GM10266 (cell line): ENCODE measurements at regions not wholly inside any gene's neighbourhood (a gene's known extent, or its start where the extent isn't known, plus 50 kb on each side); places are given as distances from the start of the nearest gene placed in this dataset.
"Not testable (repeated sequence)": the region's sequence is repeated elsewhere in the genome, so short reads cannot be mapped to it uniquely, and the experiment has no call there.

Source experiments
- DNase-seq: peaks from one replicate; pipeline ENCODE4 v3.0.0; 2012; ENCODE audit errors: extremely low spot score
- TF ChIP-seq, protein P1 (sequence below): IDR thresholded peaks from 2 replicates; pipeline ENCODE4 v1.5.1; 2012; ENCODE audit warnings: mild to moderate bottlenecking, low read depth; ENCODE audit not compliant: control insufficient read depth, insufficient read depth; ENCODE audit errors: missing control alignments

GRCh38 chr2:159880729-159881128 lies 82.7 kb upstream of the CD302 start:
- DNase-seq, result no peak
- TF ChIP-seq, protein P1, sequence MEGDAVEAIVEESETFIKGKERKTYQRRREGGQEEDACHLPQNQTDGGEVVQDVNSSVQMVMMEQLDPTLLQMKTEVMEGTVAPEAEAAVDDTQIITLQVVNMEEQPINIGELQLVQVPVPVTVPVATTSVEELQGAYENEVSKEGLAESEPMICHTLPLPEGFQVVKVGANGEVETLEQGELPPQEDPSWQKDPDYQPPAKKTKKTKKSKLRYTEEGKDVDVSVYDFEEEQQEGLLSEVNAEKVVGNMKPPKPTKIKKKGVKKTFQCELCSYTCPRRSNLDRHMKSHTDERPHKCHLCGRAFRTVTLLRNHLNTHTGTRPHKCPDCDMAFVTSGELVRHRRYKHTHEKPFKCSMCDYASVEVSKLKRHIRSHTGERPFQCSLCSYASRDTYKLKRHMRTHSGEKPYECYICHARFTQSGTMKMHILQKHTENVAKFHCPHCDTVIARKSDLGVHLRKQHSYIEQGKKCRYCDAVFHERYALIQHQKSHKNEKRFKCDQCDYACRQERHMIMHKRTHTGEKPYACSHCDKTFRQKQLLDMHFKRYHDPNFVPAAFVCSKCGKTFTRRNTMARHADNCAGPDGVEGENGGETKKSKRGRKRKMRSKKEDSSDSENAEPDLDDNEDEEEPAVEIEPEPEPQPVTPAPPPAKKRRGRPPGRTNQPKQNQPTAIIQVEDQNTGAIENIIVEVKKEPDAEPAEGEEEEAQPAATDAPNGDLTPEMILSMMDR, result no peak

DNA sequence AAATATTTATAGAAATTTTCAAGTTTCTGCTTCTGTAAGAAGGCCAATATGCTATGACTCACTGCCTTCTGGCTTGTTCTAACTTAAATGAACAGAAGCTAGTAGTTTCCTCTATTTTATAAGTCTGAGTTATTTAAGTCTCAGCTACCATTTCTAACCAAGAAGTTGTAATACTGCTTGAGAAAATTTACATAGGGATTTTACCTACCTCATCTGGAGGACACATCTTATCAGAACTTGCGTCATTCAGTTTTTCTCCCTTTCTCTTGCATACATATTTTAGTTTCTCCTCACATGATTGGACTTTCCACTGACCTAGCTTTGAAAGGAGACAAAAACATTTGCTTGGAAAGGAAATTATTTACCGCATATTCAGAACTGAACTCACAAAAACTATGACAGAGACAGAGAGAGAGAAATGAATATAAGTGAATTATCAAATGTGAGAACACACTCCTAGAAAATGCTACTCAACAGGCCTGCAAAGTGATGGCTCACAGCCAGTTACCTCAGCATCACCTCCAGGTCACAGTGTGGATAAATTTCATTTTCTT lies 81.1 kb upstream of the CD302 start:
- TF ChIP-seq, protein P1, result no peak
- DNase-seq, result peak; percentile 59

GRCh38 chr2:159875083-159875482 lies 77.1 kb upstream of the CD302 start:
- TF ChIP-seq, protein P1, result no peak
- no peak for DNase-seq

- TF ChIP-seq, protein P1, result no peak
- no peak for DNase-seq
These were observed 75.2 kb upstream of the CD302 start for GRCh38 chr2:159873258-159873657.

DNA sequence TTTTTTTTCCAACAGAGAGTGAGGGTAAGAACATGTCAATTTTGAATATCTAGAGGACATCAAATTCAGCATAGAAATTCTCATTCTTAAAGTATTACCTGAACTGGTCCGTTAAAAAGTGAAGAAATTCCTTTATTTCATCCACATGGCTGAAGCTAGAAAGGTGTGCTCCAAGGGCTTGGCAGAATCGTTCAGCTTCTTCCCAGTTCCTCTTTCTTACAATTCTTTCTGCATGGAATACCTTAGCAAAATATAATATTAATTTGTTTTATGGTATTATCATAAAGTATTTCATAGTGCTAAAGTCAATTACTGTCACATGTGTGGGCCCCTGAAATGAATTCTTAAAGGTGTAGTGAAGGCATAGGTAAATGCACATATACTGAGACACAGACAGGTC lies 74.3 kb upstream of the CD302 start:
- DNase-seq, result no peak
- TF ChIP-seq, protein P1, result no peak

DNA sequence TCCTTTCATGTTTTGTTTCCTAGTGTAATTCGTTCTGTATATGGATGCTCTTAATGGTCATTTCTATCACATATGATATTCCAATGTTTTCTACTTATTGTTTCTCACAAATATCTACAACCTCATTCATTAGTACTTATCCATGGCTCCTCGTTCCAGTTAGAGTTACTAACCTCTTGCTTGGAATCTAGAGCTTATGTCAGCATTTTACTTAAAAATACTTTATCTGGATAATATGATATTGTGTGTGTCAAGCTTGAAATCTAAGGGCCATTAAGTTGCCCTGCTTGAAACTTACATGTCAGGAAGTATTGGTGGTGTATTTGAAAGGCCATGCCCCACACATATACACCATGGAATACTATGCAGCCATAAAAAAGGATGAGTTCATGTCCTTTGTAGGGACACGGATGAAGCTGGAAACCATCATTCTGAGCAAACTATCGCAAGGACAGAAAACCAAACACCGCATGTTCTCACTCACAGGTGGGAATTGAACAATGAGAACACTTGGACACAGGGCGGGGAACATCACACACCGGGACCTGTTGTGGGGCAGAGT lies 70.7 kb upstream of the CD302 start:
- DNase-seq, result not testable (repeated sequence)

- no peak for DNase-seq
- TF ChIP-seq, protein P1, result no peak
These were observed 69.8 kb upstream of the CD302 start for GRCh38 chr2:159867567-159868361.
